B cell (primary cell): ENCODE measurements at regions not wholly inside any gene's neighbourhood (a gene's known extent, or its start where the extent isn't known, plus 50 kb on each side); places are given as distances from the start of the nearest gene placed in this dataset.

Source experiments
- ATAC-seq: fragments of 200-7000 bp; cut with Tn5 transposase; one replicate; pipeline ENCODE4 v1.10.0; 2021; ENCODE audit warnings: low read depth, mild to moderate bottlenecking, moderate number of reproducible peaks, moderate library complexity
- CTCF ChIA-PET: fragments of 350-600 bp; sonication (Branson Sonifier 250); formaldehyde crosslinking; loops from one replicate; lab custom pipeline; 2021; ENCODE audit warnings: antibody characterized with exemption, inconsistent platforms; lab: Charles Lee
- POLR2A ChIA-PET: fragments of 350-600 bp; sonication (Branson Sonifier 250); formaldehyde crosslinking; loops from one replicate; lab custom pipeline; 2021; ENCODE audit warnings: antibody characterized with exemption; lab: Charles Lee
- DNase-seq: peaks from one replicate; pipeline ENCODE4 v3.0.0; 2013
- H2AFZ ChIP-seq: 2 replicates; pipeline ENCODE4 v1.6.1; 2012; ENCODE audit warnings: mild to moderate bottlenecking, low read depth, low read length; ENCODE audit not compliant: insufficient read depth, poor library complexity, severe bottlenecking
- H3K27ac ChIP-seq, 2 donors: 1 replicate in 1 of 2; 2 replicates in 1 of 2; pipeline ENCODE4 v1.5.1; 2012 to 2013; ENCODE audit warnings: low read length in 2 of 2, mild to moderate bottlenecking in 2 of 2, moderate library complexity in 1 of 2
- H3K27me3 ChIP-seq, 4 experiments: fragments of 200-600 bp in 1 of 4; sonication (generic) in 1 of 4; replicated peaks in 1 of 4; 1 replicate in 2 of 4; 2 replicates in 2 of 4; pipeline versions ENCODE4 v1.6.1 to v1.7.0; 2013 to 2016; ENCODE audit warnings: low read length in 3 of 4, mild to moderate bottlenecking in 2 of 4, mixed read lengths in 1 of 4, moderate library complexity in 1 of 4; ENCODE audit not compliant: insufficient read depth in 4 of 4, control insufficient read depth in 3 of 4; ENCODE audit errors: control extremely low read depth in 1 of 4
- H3K36me3 ChIP-seq, 2 experiments: replicated peaks in 1 of 2; 1 replicate in 1 of 2; 2 replicates in 1 of 2; pipeline versions ENCODE4 v1.6.1 to v1.7.1; 2013; ENCODE audit warnings: low read length in 1 of 2; ENCODE audit not compliant: insufficient read depth in 2 of 2, control insufficient read depth in 1 of 2; ENCODE audit errors: control extremely low read depth in 1 of 2, extremely low read depth in 1 of 2
- H3K4me1 ChIP-seq, 2 donors: fragments of 200-600 bp in 1 of 2; sonication (generic) in 1 of 2; 1 replicate in 1 of 2; 2 replicates in 1 of 2; pipeline versions ENCODE4 v1.5.1 to v1.6.1; 2013 to 2017; ENCODE audit warnings: low read length in 2 of 2; ENCODE audit not compliant: control insufficient read depth in 2 of 2, insufficient read depth in 2 of 2
- H3K4me2 ChIP-seq: replicated peaks from 2 replicates; pipeline ENCODE3; 2012; ENCODE audit warnings: mild to moderate bottlenecking, low read depth, low read length; ENCODE audit not compliant: poor library complexity, severe bottlenecking
- H3K4me3 ChIP-seq, 5 experiments: fragments of 200-600 bp in 1 of 5; sonication (generic) in 1 of 5; 1 replicate in 3 of 5; 2 replicates in 2 of 5; pipeline versions ENCODE4 v1.5.1 to v1.7.0; 2011 to 2016; ENCODE audit warnings: low read length in 4 of 5, mild to moderate bottlenecking in 4 of 5, low read depth in 2 of 5, control low read depth in 1 of 5, moderate library complexity in 1 of 5; ENCODE audit not compliant: insufficient read depth in 1 of 5; ENCODE audit errors: control extremely low read depth in 1 of 5, extremely low read depth in 1 of 5
- H3K79me2 ChIP-seq: fragments of 200-600 bp; sonication (generic); one replicate; pipeline ENCODE4 v1.6.0; 2016; ENCODE audit warnings: low read length; ENCODE audit not compliant: control insufficient read depth, insufficient read depth
- H3K9ac ChIP-seq: fragments of 200-600 bp; sonication (generic); 2 replicates; pipeline ENCODE4 v1.6.1; 2017; ENCODE audit warnings: mild to moderate bottlenecking, low read length, moderate library complexity
- H3K9me3 ChIP-seq, 3 donors: one replicate each; pipeline versions ENCODE4 v1.6.1 to v1.7.1; 2013; ENCODE audit warnings: low read length in 2 of 3; ENCODE audit not compliant: control insufficient read depth in 2 of 3, insufficient read depth in 1 of 3; ENCODE audit errors: control extremely low read depth in 1 of 3
- H4K20me1 ChIP-seq: 2 replicates; pipeline ENCODE4 v1.6.0; 2012; ENCODE audit warnings: mild to moderate bottlenecking, low read length; ENCODE audit not compliant: insufficient read depth, control insufficient read depth, poor library complexity, severe bottlenecking
- H3K27ac Mint-ChIP-seq: one replicate; pipeline ENCODE4 v1.8.0; 2021; ENCODE audit warnings: mixed read lengths
- H3K27me3 Mint-ChIP-seq: one replicate; pipeline ENCODE4 v1.8.0; 2021; ENCODE audit warnings: mixed read lengths
- H3K4me1 Mint-ChIP-seq: one replicate; pipeline ENCODE4 v1.8.0; 2021; ENCODE audit warnings: mixed read lengths
- H3K4me3 Mint-ChIP-seq: one replicate; pipeline ENCODE4 v1.8.0; 2021; ENCODE audit warnings: mixed read lengths
- H3K9me3 Mint-ChIP-seq: one replicate; pipeline ENCODE4 v1.8.0; 2022; ENCODE audit warnings: mixed read lengths; ENCODE audit not compliant: insufficient read depth
- CTCF ChIP-seq: fragments of 200-600 bp; IDR thresholded peaks from one replicate; pipeline ENCODE4 v1.8.0; 2022; ENCODE audit warnings: antibody characterized with exemption, mild to moderate bottlenecking
- EZH2 ChIP-seq: IDR thresholded peaks from 2 replicates; pipeline ENCODE4 v1.6.1; 2012; ENCODE audit warnings: borderline replicate concordance, low read depth, mild to moderate bottlenecking, moderate library complexity, low read length; ENCODE audit not compliant: insufficient read depth, poor library complexity, severe bottlenecking
- WGBS: methylation state at CpG from one replicate; pipeline ENCODE4 v1.1.5; 2013; ENCODE audit warnings: missing lambda C conversion rate; ENCODE audit not compliant: insufficient coverage; 5-methylcytosine and 5-hydroxymethylcytosine counted together
- intact Hi-C: fragments of 100-400 bp; cut with micrococcal nuclease; formaldehyde crosslinking; loops from one replicate; pipeline ENCODE4 v1.10.0; 2022

GRCh38 chr4:59994118-59994517 is 1206.0 kb upstream of the ADGRL3 start:
- Mint-ChIP-seq H3K4me3 (no peak overlapping the region), H3K9me3 (peaks cover 9% of the 10 kb centered on the region), H3K27me3 (no peaks in the 10 kb centered on the region), H3K27ac (no peak overlapping the region), H3K4me1 (no peaks in the 10 kb centered on the region)
- intact Hi-C loops, result no loop called here
- WGBS, result 80% methylated on average over 1 of the region's 1 CpG
- no peak for TF ChIP-seq EZH2
- TF ChIP-seq CTCF, result no peak
- Histone ChIP-seq H3K9ac (no peak overlapping the region), H3K4me2 (no peak overlapping the region), H3K79me2 (no peaks in the 10 kb centered on the region), H4K20me1 (no peaks in the 10 kb centered on the region), H3K4me1 (no peaks in the 10 kb centered on the region), H3K27ac (no peak overlapping the region), H2AFZ (no peak overlapping the region), H3K27me3 (no peaks in the 10 kb centered on the region), H3K4me3 (no peak overlapping the region), H3K36me3 (no peaks in the 10 kb centered on the region), H3K9me3 (peaks cover 4 to 6% (median 6%) of the 10 kb centered on the region in 3 donors)
- ChIA-PET POLR2A (no interaction called here), CTCF (no interaction called here)
- no peak for ATAC-seq
- DNase-seq, result no peak

GRCh38 chr4:60002603-60003337 is 1197.4 kb upstream of the ADGRL3 start:
- no peaks in the 10 kb centered on the region for H4K20me1 ChIP-seq
- ChIA-PET POLR2A (no interaction called here), CTCF (no interaction called here)
- H3K79me2 ChIP-seq, result no peaks in the 10 kb centered on the region
- H3K4me2 ChIP-seq, result no peak overlapping the region
- H3K27me3 ChIP-seq, result no peaks in the 10 kb centered on the region
- H2AFZ ChIP-seq, result no peak overlapping the region
- DNase-seq, result no peak
- intact Hi-C loops, result no loop called here
- no peak overlapping the region for H3K4me3 Mint-ChIP-seq
- no peak for ATAC-seq
- H3K27ac ChIP-seq, result no peak overlapping the region
- peaks cover 0 to 1% (median 0%) of the 10 kb centered on the region in 3 donors for H3K9me3 ChIP-seq
- TF ChIP-seq CTCF, result no peak
- no CpG with 5 or more reads among the region's 3 CpGs for WGBS
- H3K4me1 Mint-ChIP-seq, result no peaks in the 10 kb centered on the region
- no peak overlapping the region for H3K9ac ChIP-seq
- H3K36me3 ChIP-seq, result no peaks in the 10 kb centered on the region
- no peak overlapping the region for H3K27ac Mint-ChIP-seq
- no peak overlapping the region for H3K4me3 ChIP-seq
- H3K4me1 ChIP-seq, result no peaks in the 10 kb centered on the region
- peaks cover 2% of the 10 kb centered on the region for H3K9me3 Mint-ChIP-seq
- H3K27me3 Mint-ChIP-seq, result no peaks in the 10 kb centered on the region
